Ascending aorta (tissue), 2 donors: ENCODE measurements at regions not wholly inside any gene's neighbourhood (a gene's known extent, or its start where the extent isn't known, plus 50 kb on each side); places are given as distances from the start of the nearest gene placed in this dataset.

ENCODE experiments used
- DNase-seq, 2 donors: peaks; one replicate each; pipeline ENCODE4 v3.0.0-alpha.2; 2019; ENCODE audit warnings: low spot score in 2 of 2
- H3K27ac ChIP-seq, 2 donors: fragments of 200-600 bp; sonication (generic); one replicate each; pipeline ENCODE4 v1.5.1; 2016 to 2017; ENCODE audit warnings: mild to moderate bottlenecking in 1 of 2
- H3K27me3 ChIP-seq: fragments of 200-600 bp; sonication (generic); one replicate; pipeline ENCODE4 v1.5.1; 2017
- H3K36me3 ChIP-seq, 2 donors: fragments of 200-600 bp; sonication (generic); one replicate each; pipeline ENCODE4 v1.5.1; 2016
- H3K4me1 ChIP-seq, 2 donors: fragments of 200-600 bp; sonication (generic); one replicate each; pipeline ENCODE4 v1.5.1; 2016 to 2017; ENCODE audit warnings: mild to moderate bottlenecking in 1 of 2
- H3K4me3 ChIP-seq, 2 donors: fragments of 200-600 bp; sonication (generic); one replicate each; pipeline ENCODE4 v1.5.1; 2016 to 2017; ENCODE audit warnings: mild to moderate bottlenecking in 1 of 2
- H3K9me3 ChIP-seq, 2 donors: fragments of 200-600 bp; sonication (generic); one replicate each; pipeline ENCODE4 v1.5.1; 2016
- intact Hi-C: fragments of 100-400 bp; cut with DNase I; formaldehyde crosslinking; loops from one replicate; pipeline ENCODE4 v1.15.1; 2023
- TF ChIP-seq, protein P1 (sequence below), 3 experiments: fragments of 200-600 bp in 2 of 3; fragments of 450-650 bp in 1 of 3; sonication (generic) in 2 of 3; IDR thresholded peaks; one replicate each; pipeline ENCODE4 v1.5.1; 2016 to 2019; ENCODE audit warnings: antibody characterized with exemption in 3 of 3, mild to moderate bottlenecking in 1 of 3, moderate library complexity in 1 of 3

GRCh38 chr12:114193474-114193873 lies 212.5 kb downstream of the TBX5 start:
- no peaks in the 10 kb centered on the region for H3K4me1 ChIP-seq
- H3K27ac ChIP-seq = no peak overlapping the region
- H3K27me3 ChIP-seq = no peaks in the 10 kb centered on the region
- TF ChIP-seq, protein P1, sequence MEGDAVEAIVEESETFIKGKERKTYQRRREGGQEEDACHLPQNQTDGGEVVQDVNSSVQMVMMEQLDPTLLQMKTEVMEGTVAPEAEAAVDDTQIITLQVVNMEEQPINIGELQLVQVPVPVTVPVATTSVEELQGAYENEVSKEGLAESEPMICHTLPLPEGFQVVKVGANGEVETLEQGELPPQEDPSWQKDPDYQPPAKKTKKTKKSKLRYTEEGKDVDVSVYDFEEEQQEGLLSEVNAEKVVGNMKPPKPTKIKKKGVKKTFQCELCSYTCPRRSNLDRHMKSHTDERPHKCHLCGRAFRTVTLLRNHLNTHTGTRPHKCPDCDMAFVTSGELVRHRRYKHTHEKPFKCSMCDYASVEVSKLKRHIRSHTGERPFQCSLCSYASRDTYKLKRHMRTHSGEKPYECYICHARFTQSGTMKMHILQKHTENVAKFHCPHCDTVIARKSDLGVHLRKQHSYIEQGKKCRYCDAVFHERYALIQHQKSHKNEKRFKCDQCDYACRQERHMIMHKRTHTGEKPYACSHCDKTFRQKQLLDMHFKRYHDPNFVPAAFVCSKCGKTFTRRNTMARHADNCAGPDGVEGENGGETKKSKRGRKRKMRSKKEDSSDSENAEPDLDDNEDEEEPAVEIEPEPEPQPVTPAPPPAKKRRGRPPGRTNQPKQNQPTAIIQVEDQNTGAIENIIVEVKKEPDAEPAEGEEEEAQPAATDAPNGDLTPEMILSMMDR (IDR thresholded peaks at IDR 0.05) = no peak
- peaks cover 0 to 1% of the 10 kb centered on the region in 2 donors for H3K9me3 ChIP-seq
- intact Hi-C loops = no loop called here
- H3K36me3 ChIP-seq = no peaks in the 10 kb centered on the region
- no peak overlapping the region for H3K4me3 ChIP-seq
- no peak for DNase-seq

GRCh38 chr12:114192549-114192948 lies 213.4 kb downstream of the TBX5 start:
- intact Hi-C loops = no loop called here
- Histone ChIP-seq H3K4me1 (no peaks in the 10 kb centered on the region), H3K36me3 (no peaks in the 10 kb centered on the region), H3K9me3 (no peaks in the 10 kb centered on the region), H3K27ac (no peak overlapping the region), H3K4me3 (no peak overlapping the region), H3K27me3 (no peaks in the 10 kb centered on the region)
- no peak for DNase-seq
- TF ChIP-seq, protein P1 (IDR thresholded peaks at IDR 0.05) = no peak

DNA sequence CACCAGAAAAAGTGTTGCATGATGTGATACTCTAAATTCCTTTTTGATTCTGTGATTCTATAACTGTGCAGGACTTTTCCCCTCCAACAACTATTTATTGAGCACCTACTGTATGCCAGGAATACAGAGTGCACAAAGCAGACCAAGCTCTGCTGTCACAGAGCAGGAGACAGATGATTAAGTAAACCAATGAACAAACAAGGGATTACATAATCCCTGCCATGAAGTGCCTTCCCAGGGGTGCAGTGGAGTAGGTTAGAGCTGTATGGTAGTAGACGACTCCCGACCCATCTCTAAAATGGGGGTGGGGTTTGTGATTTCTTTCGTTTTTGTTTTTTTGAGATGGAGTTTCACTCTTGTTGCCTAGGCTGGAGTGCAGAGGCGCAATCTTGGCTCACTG lies 213.9 kb downstream of the TBX5 start:
- TF ChIP-seq, protein P1 (IDR thresholded peaks at IDR 0.05) = no peak
- H3K4me1 ChIP-seq = no peaks in the 10 kb centered on the region
- intact Hi-C loops = no loop called here

GRCh38 chr12:114191581-114191980 lies 214.4 kb downstream of the TBX5 start:
- Histone ChIP-seq H3K4me1 (no peaks in the 10 kb centered on the region), H3K4me3 (no peak overlapping the region), H3K36me3 (no peaks in the 10 kb centered on the region), H3K9me3 (no peaks in the 10 kb centered on the region), H3K27me3 (no peaks in the 10 kb centered on the region), H3K27ac (no peak overlapping the region)
- TF ChIP-seq, protein P1 (IDR thresholded peaks at IDR 0.05) = no peak
- DNase-seq = no peak
- intact Hi-C loops = no loop called here

More for the DNA sequence above, 213.9 kb downstream of the TBX5 start:
- no peaks in the 10 kb centered on the region for H3K9me3 ChIP-seq
- no peak for DNase-seq
- H3K27ac ChIP-seq = no peak overlapping the region
- H3K36me3 ChIP-seq = no peaks in the 10 kb centered on the region
- H3K4me3 ChIP-seq = no peak overlapping the region
- H3K27me3 ChIP-seq = no peaks in the 10 kb centered on the region

- H3K36me3 ChIP-seq = no peaks in the 10 kb centered on the region
- no peak overlapping the region for H3K27ac ChIP-seq
- H3K4me1 ChIP-seq = no peaks in the 10 kb centered on the region
- no peak for DNase-seq
- no peaks in the 10 kb centered on the region for H3K9me3 ChIP-seq
- H3K4me3 ChIP-seq = no peak overlapping the region
- intact Hi-C loops = no loop called here
- TF ChIP-seq, protein P1 (IDR thresholded peaks at IDR 0.05) = no peak
- H3K27me3 ChIP-seq = no peaks in the 10 kb centered on the region
Observed at GRCh38 chr12:114190971-114191370, 215.0 kb downstream of the TBX5 start.

DNA sequence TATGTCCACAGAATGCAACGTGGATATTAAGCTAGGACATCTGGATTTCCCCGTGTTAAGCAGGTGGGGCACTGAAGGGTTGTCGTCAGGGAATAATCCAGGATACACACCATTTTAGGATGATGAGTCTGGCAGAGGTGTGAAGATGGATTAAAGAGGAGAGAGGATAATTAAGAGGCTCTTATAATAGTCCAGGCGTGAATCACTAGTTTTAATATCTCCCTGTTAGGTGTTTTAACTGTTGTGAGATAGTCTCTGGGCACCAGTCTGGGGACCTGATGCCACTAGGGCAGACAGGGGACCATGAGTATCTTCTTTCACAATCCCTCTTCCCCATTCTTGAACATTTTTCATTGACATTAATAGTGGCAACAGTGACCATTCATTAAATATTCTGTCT lies 216.7 kb downstream of the TBX5 start:
- Histone ChIP-seq H3K4me1 (no peaks in the 10 kb centered on the region), H3K9me3 (no peaks in the 10 kb centered on the region), H3K27me3 (no peaks in the 10 kb centered on the region), H3K27ac (no peak overlapping the region), H3K36me3 (no peaks in the 10 kb centered on the region), H3K4me3 (no peak overlapping the region)
- intact Hi-C loops = no loop called here
- no peak for DNase-seq
- TF ChIP-seq, protein P1 (IDR thresholded peaks at IDR 0.05) = no peak
